AML-193 (cell line): ENCODE measurements at regions not wholly inside any gene's neighbourhood (a gene's known extent, or its start where the extent isn't known, plus 50 kb on each side); places are given as distances from the start of the nearest gene placed in this dataset.

Experiments
- DNase-seq, 2 experiments: peaks; one replicate each; lab custom pipeline; 2025; lab: John Stamatoyannopoulos, UW

DNA sequence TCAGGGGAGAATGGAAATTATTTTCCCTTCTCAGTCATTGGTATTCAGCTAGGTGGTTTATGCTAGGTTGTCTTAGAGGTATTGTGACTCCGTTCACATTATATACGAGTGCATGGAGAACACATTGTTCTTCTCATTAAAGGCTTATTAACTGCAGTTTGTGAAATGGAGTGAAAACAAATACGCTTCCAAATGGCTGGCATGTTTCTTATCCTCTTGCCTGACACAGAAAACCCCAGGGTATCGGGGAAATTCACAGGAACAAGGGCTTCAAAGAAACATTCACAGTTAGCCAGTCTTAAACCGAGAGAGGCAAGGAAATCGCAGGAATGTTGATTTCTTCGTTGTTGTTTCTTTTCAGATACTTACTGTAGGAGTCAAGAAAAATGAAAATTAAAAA is 1047.9 kb upstream of the RBFOX1 start:
- DNase-seq, result no peak

DNA sequence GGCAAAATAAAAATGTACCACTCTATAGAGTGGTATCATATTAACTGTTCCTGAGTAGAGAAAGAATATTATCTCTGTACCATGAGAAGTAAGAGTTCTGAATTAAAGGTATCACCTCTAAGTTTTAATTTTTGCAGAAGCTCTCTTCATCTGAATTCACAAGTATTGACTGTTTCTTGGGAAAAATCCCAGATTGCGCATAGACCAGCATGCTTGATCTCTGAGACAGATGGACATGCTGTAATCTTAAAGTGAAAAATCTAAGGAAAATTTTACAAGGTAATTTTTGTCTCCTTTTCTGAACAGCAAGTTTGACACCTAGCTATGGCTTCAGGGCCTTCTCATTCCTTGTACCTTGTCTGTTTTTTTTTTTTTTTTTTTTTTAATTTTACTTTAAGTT is 1050.7 kb upstream of the RBFOX1 start:
- no peak for DNase-seq

DNA sequence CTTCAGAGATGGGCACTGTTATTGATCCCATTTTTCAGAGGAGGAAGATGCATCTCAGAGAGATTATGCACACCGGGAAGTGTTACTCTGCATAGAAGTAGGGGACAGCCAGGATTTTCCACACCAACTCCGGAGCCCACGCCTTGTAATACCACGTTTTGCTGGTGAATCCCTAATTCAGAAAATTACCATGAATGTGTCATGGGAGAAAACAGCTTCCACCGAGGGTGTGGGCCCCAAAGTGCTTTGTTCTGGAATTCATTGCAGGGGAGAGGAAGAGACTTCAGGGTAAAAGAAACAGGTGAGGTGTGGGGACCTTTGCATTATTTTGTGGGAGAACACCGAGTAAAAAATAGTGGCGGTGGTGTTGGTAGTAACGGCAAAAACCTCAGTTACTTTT is 1051.4 kb upstream of the RBFOX1 start:
- no peak for DNase-seq

DNA sequence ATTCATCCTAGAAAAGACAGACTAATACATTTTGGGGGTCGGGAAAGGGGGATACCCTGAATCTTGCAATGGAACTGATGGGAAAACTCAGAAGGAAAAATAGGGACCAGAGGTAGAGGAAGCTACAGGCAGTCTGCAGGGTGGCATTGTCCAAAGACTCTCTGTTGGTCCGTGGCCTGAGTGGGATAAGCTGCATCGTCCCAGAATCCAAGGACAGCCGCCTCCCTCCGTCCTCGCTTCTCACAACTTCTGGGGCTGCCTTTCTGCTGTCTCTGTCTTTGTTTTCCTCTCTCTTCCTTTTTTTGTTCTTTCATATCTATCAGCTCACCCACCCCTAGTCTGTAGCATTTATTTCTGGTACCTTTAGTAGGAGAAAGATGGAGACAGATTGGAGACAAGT is 1052.6 kb upstream of the RBFOX1 start:
- no peak for DNase-seq

DNA sequence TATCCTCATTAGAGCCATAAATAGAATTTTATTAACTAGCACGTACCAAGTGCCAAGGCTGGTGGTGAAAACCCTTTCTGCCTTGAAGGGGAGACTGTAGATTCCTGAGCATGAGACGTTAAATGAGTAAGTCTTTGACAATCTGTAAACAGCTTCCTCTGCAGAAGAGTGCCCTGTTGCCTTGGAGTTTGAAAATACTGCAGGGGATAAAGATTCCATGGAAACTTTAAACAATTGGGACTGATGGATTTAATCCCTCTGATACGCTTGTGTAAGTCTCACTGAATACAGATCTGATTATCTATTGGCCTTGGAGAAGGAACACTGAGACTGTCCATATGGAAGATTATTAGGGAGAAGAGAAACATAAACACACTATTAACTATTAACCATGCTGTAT is 1053.4 kb upstream of the RBFOX1 start:
- DNase-seq, result no peak

DNA sequence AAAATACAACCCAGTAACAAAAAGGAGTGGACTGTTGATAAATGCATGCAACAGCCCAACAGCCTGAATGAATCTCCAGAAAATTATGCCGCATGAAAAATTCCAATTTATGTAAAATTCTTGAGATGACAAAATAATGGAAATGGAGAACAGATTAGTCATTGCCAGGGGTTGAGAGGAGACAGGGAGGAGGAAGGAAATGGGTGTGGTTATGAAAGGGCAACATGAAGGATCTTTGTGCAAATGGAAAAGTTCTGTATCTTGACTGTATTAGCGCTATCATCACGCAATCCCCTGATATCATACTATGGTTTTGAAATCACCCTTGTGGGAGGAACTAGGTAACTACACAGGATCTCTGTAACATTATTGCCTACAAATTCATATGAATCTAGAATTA is 1058.3 kb upstream of the RBFOX1 start:
- DNase-seq, result no peak

DNA sequence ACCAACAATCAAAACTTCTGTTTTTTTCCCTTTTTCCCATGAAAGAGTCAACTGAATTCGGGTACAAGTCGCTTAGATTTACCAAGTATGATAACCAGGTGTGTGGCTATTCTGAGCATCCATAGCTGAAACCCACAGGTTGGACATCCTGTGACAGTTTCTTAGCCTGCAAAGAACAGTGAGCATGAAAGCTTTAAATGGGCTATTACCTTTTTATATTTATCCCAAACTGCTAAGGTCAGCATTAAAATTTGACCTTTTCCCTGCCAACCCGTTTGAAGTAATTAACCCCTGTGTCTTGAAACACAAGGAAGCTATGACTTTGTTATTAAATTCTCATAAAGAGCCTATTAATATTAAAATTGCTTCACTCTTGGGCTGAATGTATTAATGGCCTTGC is 1065.0 kb upstream of the RBFOX1 start:
- no peak for DNase-seq

DNA sequence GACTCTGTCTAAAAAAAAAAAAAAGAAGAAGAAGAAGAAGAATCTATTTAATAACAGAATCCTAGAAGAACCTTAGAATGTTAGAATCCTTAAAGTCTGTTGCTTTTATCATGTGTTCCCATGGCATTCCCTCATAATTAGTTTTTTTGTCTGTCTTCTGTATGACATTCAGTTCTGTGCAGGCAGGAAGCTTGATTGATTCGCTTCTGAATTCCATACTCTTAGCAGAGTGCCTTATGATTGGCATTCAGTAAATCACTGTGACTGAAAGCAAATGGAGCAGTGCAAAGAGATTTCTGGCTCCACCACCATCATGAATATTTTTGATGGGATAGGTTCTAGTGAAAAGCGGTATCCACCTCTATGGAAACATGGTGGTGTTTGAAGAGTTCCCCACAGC is 1065.9 kb upstream of the RBFOX1 start:
- no peak for DNase-seq

DNA sequence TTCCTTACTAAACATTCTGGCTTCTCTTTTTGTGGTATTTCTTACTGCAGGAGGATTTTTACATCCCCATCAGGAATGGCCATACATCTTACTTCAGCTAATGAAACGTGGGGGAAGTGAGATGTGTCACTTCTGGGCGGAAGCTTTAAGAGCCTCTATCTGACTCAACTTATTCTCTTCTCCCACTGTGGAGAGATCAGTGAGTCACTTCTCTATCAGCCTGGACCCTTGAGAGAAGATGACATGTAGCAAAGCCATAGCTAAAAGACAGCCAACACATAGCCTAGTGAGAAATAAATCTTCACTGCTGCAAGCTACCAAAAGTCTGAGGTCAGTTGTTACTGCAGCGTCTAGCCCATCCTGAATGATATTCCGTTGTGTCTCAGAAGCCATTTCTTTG is 1066.7 kb upstream of the RBFOX1 start:
- DNase-seq, result no peak

DNA sequence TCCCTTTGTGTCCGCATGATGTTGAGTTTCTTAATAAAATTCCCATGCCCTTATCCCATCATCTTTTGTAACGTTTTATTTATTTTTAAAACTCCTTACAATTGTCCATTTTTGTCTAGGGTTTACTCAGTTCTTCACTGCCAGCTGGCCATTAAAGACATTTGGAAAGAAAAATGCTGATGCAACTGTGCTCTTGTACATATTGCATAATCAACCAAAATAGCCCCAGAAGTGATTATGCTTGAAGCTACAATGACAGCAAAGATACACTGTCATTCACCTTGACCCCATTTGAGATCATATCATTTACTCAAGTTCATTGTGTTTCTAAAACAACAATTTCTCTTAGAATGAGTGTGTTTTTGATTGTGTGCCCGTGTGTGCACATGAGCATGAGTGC is 1074.6 kb upstream of the RBFOX1 start:
- DNase-seq, result no peak

DNA sequence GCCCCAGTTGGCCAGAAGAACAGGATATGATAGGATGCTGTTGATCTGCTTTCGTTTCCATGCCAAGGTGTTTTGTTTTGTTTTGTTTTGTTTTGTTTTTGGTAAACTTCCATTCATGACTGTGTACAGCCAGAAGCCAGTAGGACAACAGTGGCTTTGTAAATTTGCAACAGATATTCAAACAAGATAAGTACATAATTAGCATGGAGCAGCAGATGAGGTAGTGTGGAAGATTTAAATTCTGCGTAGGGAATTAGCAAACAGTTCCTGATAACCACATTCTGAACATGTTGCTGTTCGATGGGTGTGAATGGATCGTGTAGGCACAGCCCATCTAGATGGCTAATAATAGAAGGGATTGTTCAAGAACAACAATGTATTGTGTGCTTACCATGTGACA is 1080.1 kb upstream of the RBFOX1 start:
- DNase-seq, result no peak

DNA sequence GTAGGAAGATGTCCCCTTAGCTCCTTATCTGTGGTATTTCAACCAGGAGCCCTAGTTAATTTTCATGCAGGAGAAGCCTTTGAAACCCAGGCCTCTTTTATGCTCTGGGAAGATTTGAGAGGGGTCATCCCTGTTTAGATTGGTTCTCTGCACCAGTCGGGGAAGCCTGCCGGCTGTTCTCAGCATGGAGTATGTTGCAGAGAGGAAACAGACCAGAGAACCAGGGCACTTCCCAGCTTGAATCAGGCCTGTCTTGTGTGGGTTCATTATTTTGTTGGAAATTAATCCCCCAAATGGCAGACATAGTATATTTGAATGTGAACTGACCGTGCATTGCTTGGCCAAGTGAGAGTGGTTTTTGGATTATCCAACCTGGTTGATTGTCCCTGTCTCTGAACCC is 1082.1 kb upstream of the RBFOX1 start:
- DNase-seq, result no peak

DNA sequence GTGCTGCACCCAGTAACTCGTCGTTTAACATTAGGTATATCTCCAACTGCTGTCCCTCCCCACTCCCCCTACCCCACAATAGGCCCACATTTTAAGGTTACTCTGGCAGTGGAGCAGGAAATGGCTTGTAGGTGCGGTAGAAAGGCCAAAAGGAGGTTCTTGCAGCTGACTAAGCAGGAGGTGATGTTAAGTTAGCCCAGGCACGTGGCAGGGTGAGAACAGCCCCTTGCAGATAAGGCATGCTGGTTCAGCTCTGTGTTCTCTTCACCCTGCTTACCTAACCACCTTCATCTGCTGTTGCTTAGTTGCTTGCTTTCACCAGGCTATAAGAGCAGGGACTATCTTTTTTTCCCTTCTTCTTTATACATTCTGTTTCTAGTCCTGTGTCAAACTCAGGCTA is 1082.8 kb upstream of the RBFOX1 start:
- no peak for DNase-seq

DNA sequence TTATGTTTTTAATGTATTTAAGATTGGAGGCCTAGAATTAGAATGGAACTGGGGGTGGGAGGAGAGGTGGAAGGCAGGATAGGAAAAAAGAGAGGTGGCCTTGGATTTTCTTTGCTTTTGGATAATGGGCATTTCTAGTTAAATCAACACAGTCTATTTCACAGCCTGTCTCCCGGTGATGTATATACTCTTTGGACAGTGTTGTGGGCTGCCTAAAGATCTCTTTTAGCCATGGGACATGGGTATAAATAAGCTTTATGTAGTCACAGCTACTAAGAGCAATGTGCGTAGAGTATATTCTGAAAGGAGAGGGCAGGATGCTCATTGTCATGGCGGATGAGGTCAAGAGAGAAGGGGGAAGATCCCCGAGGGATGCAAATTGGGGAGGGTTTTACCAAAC is 1084.4 kb upstream of the RBFOX1 start:
- no peak for DNase-seq

DNA sequence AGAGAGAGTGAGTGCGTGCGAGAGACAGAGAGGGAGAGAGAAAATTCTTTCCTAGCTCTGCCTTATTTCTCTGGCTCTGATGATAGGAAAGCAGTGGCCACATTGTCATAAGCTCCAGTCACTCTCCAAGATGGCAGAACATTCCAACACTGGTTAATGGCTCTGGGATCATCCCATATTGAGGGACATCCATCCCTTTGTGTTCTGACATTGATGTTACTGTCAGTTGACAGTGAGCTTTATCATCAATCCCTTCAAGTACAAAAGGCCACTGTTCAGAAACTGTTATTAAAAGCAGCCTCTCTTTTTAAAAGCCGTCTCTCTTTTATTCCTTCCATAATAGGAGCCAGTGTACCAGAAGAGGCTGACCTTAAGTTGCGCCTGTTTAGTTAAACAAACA is 1084.9 kb upstream of the RBFOX1 start:
- DNase-seq, result no peak

DNA sequence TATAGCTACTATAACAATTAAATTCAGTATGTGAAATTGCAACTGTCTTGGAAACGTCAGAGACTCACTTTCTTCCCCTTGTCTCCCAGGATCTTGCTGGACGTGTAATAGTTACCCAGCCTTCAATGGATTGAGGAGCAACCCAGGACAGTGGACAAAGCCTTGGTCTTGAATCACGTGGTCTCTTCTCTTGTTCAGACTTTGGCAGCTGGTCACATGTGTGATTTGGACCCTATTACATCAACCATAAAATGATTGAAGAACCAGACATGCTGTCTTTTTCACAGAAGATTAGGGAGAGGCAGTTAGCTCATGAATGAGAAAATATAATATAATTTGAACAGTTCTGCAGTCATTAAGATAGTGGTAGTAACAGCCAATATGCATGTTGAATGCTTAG is 1085.5 kb upstream of the RBFOX1 start:
- DNase-seq, result no peak

DNA sequence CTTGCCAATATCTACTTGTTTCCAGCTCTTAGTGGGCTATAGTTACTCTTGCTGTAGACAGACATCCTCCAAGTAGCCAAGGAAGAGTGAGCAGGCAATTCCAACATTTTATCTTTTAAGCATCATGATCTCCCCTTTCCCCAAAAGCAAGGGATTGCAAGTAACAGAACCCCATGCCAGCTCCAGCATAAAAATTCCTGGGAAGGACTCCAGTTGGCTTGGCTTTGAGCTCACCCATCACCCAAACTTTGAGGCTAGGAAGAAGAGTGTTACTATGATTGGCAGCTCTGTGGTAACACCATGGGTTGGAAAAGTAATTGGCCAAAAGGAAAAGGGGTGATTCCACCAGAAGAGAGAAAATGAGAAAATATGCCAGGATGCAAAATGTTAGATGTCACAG is 1086.4 kb upstream of the RBFOX1 start:
- DNase-seq, result no peak

DNA sequence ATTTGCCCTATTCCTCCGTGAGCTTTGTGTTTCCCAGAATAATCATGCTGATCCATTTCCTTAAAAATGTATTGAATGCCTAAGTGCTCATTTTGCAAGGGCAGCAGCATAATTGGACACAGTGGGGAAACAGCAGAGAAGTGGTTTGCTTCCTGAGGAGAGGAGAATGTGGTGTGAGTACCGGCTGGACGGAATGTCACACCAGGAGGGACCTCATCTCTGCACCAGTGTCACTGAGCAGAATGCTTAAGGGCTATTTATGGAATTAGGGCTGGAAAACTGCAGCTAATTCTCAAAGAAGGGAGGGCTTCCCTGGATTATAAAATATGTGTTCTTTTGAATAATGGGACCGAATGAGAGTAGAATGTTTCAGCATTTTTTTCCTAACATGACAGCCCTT is 1100.6 kb upstream of the RBFOX1 start:
- no peak for DNase-seq

DNA sequence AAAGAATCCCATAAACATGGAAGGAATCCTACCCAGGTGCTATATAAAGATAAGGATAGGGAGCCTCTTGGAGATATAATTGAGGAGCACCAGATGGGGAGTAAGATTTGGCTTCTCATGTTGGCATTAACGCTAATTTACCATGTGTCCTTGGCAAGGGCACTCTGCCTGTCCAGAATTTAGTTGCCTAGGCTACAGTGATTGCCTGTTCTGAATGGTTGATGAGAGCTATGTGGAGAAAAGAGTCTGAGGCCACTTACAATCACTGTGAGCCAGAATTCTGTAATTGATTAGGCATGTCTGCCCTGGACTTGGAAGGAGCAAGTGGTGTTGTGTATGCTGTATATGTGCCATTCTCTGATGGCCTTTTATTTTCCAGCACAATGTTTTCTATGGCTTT is 1101.2 kb upstream of the RBFOX1 start:
- DNase-seq, result no peak

DNA sequence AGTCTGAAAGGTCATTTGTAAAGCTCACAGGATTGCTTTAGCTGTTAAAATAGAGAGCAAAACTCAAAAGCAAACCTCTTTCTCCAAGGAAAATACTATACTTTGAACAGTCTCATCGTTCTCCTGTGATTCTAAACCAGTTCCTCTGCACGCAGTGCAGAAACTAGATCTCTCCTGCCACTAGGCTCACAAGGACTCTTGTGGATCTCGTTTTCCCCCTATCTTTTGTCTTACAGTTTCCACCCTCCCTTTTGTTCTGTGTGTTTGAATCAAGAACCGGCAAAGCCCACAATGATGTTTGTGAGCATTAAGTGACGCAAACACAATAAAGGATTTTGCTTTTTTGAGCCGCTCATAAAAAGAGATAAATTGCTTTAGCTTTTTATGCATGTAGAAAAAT is 1103.5 kb upstream of the RBFOX1 start:
- DNase-seq, result no peak

DNA sequence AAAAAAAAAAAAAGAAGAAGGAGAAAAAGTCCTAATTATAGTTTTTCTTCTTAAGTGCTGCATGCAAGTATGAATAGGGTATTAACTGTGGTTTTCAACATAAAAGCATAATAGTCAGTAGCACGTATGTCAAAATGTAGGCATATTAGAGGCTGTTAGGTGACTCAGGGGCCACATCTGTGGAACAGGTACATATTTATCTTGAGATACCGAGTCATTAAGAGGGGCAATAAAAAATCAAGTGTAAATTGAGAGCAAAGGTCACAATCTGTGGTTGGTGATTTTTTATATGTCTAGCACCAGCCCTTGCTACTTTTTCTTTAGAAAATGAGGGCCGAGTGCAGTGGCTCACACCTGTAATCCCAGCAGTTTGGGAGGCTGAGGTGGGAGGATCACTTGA is 1113.8 kb upstream of the RBFOX1 start:
- no peak for DNase-seq

DNA sequence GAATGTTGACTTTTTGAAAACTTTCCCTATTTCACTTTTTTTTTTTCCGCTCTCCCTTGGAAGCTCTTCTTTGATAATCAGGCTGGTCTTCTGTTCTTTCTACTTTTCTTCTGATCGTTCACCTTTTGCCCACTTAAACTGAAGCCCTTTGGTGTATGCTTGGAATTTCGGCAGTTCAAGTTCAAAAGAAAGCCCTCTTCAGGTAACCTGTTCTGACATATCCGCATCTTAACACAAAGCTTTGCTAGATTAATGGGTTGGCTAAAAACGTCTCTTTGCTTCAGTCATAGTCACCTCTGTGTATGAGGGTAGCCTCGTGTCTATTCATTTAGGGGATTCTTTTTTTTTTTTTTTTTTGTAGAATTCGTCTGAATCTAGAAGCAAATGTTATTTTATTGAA is 1115.8 kb upstream of the RBFOX1 start:
- DNase-seq, result no peak

DNA sequence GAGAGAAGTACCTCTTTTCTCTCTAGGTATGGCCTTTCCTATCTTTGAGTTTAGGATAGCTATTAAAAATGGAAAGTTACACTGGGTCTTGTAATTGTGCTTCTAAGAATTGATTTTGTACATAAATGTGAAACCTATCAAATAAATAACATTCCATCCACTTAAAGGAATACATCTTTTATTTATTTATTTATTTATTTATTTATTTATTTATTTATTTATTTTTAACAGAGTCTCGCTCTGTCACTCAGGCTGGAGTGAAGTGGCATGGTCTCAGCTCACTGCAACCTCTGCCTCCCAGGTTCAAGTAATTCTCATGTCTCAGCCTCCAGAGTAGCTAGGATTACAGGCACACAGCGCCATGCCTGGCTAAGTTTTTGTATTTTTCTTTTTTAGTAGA is 1114.0 kb upstream of the EEF2KMT start:
- no peak for DNase-seq

DNA sequence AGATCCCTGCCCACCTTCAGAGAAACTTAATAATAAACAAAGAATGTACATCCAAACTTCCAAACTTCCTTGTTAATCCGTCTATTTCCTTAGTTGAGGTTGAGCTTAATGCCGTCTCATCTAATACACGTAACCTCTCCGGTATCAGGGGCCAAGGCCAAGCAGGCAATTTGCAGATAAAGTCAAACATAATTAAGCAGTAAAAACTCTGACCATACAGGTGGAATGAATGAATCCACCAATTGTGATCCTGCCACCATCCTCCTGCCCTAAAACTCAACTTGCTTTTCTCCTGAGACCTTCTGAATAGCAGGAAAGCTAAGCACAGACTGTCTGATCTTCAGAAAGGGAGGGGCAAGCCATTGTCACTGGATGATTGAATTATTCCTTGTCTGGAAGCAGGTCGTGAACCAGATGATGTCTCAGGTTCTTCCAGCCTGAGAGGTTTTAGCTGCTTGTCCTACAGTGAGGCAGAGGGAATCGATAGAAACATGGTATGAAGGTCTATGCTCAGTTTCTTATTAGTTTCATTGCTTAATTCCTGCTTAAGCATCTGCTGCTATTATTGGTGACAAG is 1111.8 kb upstream of the EEF2KMT start:
- no peak for DNase-seq

DNA sequence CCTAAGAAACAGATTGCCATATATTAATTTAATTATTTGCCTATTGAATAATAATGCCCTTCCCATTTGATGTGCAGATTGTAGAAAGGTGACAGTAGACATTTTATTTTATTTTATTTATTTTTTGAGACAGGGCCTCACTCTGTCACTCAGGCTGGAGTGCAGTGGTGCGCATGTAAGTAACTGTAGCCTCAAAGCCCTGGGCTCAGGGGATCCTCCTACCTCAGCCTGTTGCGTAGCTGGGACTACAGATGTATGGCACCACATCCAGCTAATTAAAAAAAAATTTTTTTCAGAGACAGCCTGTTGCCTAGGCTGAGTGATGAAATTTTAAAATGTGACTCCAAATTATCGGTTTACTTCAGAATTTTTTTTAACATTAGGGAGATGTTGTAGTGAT is 1110.0 kb upstream of the EEF2KMT start:
- no peak for DNase-seq
